ENCODE measurements at regions not wholly inside any gene's neighbourhood (a gene's known extent, or its start where the extent isn't known, plus 50 kb on each side); places are given as distances from the start of the nearest gene placed in this dataset.
A peak's percentile ranks its signal among the peaks of the same experiment; 100 is the strongest.

- in situ Hi-C loops (cut with HindIII; ENCODE audit: low sequenced_read_pairs), result loop anchor here (5.0 to 25.0 kb wide), 2 partner anchors 262 to 347 kb away; no protein-coding TSS in a partner anchor
- TF ChIP-seq CTCF (IDR thresholded peaks at IDR 0.05; ENCODE audit: low read depth, low read length, missing control alignments), result no peak
- H3K4me3 ChIP-seq (ENCODE audit: low read depth, low read length), result no peak overlapping the region
- no peak for DNase-seq (ENCODE audit: low read depth)
Measured at GRCh38 chr5:96340357-96340756, 92.7 kb downstream of the PCSK1 start.

DNA sequence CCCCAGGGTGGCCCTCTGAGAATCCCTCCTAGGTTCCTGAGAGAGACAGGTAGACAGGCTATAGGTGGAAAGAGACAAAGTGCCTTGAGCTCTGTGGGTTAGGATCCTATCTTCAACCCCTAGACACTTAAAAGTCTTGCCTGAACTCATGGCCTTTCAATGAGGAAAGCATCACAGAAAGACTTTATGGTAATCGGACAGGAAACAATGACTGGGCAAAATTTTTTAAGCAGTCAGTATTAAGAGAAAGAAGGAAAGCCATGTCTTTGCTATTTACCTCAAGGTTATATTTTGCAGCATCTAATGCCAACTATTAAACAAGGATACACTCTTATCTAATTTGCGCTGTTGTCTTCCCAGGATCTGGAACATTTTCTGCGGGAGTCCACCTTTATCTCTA lies 93.2 kb downstream of the PCSK1 start:
- DNase-seq (ENCODE audit: low read depth), result no peak
- no peak for TF ChIP-seq CTCF (IDR thresholded peaks at IDR 0.05; ENCODE audit: low read depth, low read length, missing control alignments)
- in situ Hi-C loops (cut with HindIII; ENCODE audit: low sequenced_read_pairs), result loop anchor here (5.0 to 25.0 kb wide), 5 partner anchors 88 to 473 kb away; no protein-coding TSS in a partner anchor
- H3K4me3 ChIP-seq (ENCODE audit: low read depth, low read length), result no peak overlapping the region

DNA sequence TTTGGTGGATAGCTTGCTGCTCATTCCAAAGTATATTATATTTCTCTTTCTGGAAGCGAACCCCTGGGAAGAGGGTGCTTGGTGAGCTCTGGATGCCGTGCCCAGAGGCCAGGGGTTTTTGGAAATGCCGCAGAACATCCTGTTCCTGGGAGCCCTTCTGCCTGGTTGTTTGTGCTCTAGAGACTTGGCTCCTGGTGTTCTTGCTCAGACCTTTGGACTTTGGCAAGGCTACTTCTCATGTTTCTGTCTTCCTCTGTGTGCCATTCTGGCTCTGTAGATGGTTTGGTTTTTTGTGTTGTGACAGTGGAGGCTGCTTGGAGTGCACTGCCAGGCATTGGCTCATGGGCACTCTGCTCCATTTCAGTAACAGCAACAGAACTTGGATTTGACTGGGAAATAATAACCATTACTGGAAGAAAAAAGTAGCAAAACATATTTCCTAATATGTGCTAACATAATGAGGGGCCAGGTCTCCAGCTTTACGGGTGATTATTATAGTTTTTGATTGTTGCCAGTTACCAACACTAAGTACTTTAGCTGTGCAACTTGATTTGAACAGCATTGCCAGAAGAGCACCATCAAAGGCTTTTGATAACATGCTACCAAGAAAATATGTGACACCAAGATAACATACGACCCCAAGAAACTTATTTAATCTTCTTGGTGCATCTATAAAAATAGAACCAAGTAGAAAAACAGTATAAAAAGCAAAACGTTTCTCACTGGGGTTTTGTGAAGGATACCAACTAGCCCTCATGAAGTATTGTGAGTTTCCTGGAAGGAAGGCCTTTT lies 94.2 kb downstream of the PCSK1 start:
- no peak overlapping the region for H3K4me3 ChIP-seq (ENCODE audit: low read depth, low read length)
- in situ Hi-C loops (cut with HindIII; ENCODE audit: low sequenced_read_pairs), result loop anchor here (5.0 to 25.0 kb wide), 4 partner anchors 87 to 472 kb away; no protein-coding TSS in a partner anchor
- TF ChIP-seq CTCF (IDR thresholded peaks at IDR 0.05; ENCODE audit: low read depth, low read length, missing control alignments), result no peak
- no peak for DNase-seq (ENCODE audit: low read depth)

GRCh38 chr5:96338091-96338490 lies 95.0 kb downstream of the PCSK1 start:
- DNase-seq (ENCODE audit: low read depth), result no peak
- in situ Hi-C loops (cut with HindIII; ENCODE audit: low sequenced_read_pairs), result loop anchor here (5.0 to 25.0 kb wide), 4 partner anchors 86 to 471 kb away; no protein-coding TSS in a partner anchor
- TF ChIP-seq CTCF (IDR thresholded peaks at IDR 0.05; ENCODE audit: low read depth, low read length, missing control alignments), result no peak
- H3K4me3 ChIP-seq (ENCODE audit: low read depth, low read length), result no peak overlapping the region

DNA sequence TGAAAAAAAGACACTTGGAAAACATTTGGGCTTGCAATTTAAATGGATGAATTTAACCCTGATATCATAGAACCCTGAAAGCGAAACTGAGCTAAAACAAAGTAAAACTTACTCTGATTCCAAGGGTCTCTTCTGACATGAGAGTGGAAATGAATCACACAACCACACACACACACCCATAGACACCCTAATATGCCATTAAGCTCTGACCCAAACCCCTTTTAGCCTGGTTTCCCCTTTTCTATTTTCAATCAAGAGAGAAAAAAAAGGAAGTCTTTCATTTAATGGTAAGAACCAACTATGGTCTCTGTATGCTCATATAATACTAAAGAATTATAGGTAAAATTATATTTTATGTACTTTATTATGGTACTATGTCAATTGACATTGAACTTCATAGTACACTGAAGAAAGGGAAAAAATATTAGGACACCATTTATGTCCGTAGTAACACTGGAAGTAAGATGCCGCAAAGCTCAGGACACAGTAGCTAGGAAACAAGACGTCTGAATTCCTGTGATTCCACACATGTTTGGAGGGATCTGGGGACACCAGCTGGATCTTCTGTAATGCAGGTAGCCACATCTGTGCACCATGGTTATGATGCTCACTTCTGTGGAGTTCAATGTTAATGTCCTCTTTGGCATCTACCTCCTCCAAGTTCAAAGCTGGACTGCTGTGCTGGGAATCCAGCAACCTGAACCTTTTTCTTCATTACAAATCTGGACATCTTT lies 95.8 kb downstream of the PCSK1 start:
- no peak for DNase-seq (ENCODE audit: low read depth)
- in situ Hi-C loops (cut with HindIII; ENCODE audit: low sequenced_read_pairs), result loop anchor here (5.0 to 25.0 kb wide), 4 partner anchors 85 to 470 kb away; no protein-coding TSS in a partner anchor
- H3K4me3 ChIP-seq (ENCODE audit: low read depth, low read length), result no peak overlapping the region
- no peak for TF ChIP-seq CTCF (IDR thresholded peaks at IDR 0.05; ENCODE audit: low read depth, low read length, missing control alignments)

- no peak overlapping the region for H3K4me3 ChIP-seq (ENCODE audit: low read depth, low read length)
- peak; percentile 90 for TF ChIP-seq CTCF (IDR thresholded peaks at IDR 0.05; ENCODE audit: low read depth, low read length, missing control alignments)
- in situ Hi-C loops (cut with HindIII; ENCODE audit: low sequenced_read_pairs), result loop anchor here (5.0 to 25.0 kb wide), 4 partner anchors 84 to 469 kb away; no protein-coding TSS in a partner anchor
- peak; percentile 89 for DNase-seq (ENCODE audit: low read depth)
Measured at GRCh38 chr5:96336351-96336985, 96.6 kb downstream of the PCSK1 start.

All from astrocyte of the cerebellum (primary cell).